HG02884 (cell line): ENCODE measurements at regions not wholly inside any gene's neighbourhood (a gene's known extent, or its start where the extent isn't known, plus 50 kb on each side); places are given as distances from the start of the nearest gene placed in this dataset.
"Not testable (repeated sequence)": the region's sequence is repeated elsewhere in the genome, so short reads cannot be mapped to it uniquely, and the experiment has no call there.

Source experiments
- ATAC-seq: cut with Tn5 transposase; IDR thresholded peaks from one replicate; pipeline ENCODE4 v1.9.1; 2021; ENCODE audit warnings: mild to moderate bottlenecking, moderate library complexity; ENCODE audit not compliant: unreplicated experiment

- ATAC-seq, result no peak
Observed at GRCh38 chr1:14371771-14372497, 226.6 kb upstream of the KAZN start.

- no peak for ATAC-seq
Observed at GRCh38 chr1:14372526-14372925, 226.0 kb upstream of the KAZN start.

- ATAC-seq, result no peak
Observed at GRCh38 chr1:14373081-14373758, 225.3 kb upstream of the KAZN start.

GRCh38 chr1:14375226-14375625 lies 223.3 kb upstream of the KAZN start:
- ATAC-seq, result no peak

- no peak for ATAC-seq
Observed at GRCh38 chr1:14377386-14377785, 221.1 kb upstream of the KAZN start.

- ATAC-seq, result no peak
Observed at GRCh38 chr1:14380408-14380807, 218.1 kb upstream of the KAZN start.

GRCh38 chr1:14390816-14391215 lies 207.7 kb upstream of the KAZN start:
- no peak for ATAC-seq

GRCh38 chr1:14392161-14392858 lies 206.2 kb upstream of the KAZN start:
- ATAC-seq, result no peak

GRCh38 chr1:14392859-14393365 lies 205.6 kb upstream of the KAZN start:
- no peak for ATAC-seq

GRCh38 chr1:14396100-14396499 lies 202.4 kb upstream of the KAZN start:
- ATAC-seq, result no peak

GRCh38 chr1:14403961-14404645 lies 194.4 kb upstream of the KAZN start:
- ATAC-seq, result no peak

- ATAC-seq, result no peak
Observed at GRCh38 chr1:14404862-14405301, 193.6 kb upstream of the KAZN start.

GRCh38 chr1:14412235-14412634 lies 186.2 kb upstream of the KAZN start:
- ATAC-seq, result no peak

- ATAC-seq, result no peak
Observed at GRCh38 chr1:14413819-14414490, 184.5 kb upstream of the KAZN start.

- no peak for ATAC-seq
Observed at GRCh38 chr1:14415396-14415795, 183.1 kb upstream of the KAZN start.

GRCh38 chr1:14419778-14420218 lies 178.7 kb upstream of the KAZN start:
- ATAC-seq, result not testable (repeated sequence)

GRCh38 chr1:14420686-14421085 lies 177.8 kb upstream of the KAZN start:
- ATAC-seq, result no peak

- ATAC-seq, result no peak
Observed at GRCh38 chr1:14421295-14421976, 177.0 kb upstream of the KAZN start.

- no peak for ATAC-seq
Observed at GRCh38 chr1:14421977-14422609, 176.4 kb upstream of the KAZN start.
